ENCODE measurements at regions not wholly inside any gene's neighbourhood (a gene's known extent, or its start where the extent isn't known, plus 50 kb on each side); places are given as distances from the start of the nearest gene placed in this dataset.
"Not testable (repeated sequence)": the region's sequence is repeated elsewhere in the genome, so short reads cannot be mapped to it uniquely, and the experiment has no call there.

- no peak for DNase-seq
These were observed 353.7 kb upstream of the SGO1 start for GRCh38 chr3:20539666-20540065.

DNA sequence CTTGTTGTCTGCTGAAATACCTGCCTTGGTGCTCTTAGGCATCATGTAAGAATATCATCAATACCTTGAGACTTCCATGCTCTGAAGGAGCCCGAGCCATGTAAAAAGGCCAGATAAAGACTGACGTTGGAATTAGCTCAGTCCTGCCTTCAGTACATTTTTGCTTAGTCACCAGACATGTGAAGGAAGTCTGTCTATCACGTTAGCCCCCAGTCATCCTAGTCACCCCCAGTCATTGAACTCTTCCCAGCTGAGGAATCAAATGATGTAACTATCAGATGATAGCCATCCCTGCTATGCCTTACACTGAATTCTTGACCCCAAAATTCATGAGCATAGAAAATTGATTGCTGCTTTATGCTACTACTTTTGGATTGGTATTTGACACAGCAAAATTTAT, 351.2 kb upstream of the SGO1 start:
- no peak for DNase-seq

DNA sequence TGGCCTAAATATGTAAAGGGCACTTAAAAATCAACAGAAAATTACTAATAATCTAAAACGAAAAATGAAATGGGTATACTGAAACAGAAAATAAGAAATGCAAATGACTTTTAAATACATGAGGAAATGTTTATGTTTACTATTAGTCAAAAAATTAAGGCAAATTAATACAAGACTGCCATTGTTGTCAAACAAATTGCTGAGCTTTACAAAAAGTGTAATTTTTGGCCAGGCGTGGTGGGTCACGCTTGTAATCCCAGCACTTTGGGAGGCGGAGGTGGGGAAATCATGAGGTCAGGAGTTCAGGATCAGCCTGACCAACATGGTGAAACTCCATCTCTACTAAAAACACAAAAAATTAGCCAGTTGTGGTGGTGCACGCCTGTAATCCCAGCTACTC, 343.9 kb upstream of the SGO1 start:
- no peak for DNase-seq

DNA sequence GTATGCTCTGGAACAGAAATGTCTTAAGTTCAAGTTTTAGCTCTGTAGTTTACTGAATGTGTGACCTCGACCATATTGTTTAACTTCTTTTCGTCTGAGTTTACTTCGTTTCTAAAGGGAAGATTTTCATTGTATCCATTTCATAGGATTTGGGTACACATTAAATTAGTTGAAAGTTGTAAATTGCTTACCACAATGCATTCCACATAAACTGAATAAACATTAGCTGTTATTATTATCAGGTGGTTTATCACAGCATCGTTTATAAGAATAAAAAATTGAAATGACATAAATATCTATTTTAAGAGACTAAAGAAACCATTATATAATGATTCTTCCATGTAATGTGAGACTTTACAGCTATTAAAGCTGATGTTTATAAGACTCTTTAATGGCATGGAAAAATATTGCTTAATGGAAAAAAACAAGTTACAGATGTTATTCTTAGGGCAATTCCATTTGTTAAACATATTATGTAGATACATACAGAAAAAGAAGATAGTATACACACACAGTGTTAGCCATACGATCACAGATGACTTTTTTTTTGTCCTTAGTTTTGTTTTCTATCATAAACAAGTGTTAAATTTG, 342.3 kb upstream of the SGO1 start:
- no peak for DNase-seq

DNA sequence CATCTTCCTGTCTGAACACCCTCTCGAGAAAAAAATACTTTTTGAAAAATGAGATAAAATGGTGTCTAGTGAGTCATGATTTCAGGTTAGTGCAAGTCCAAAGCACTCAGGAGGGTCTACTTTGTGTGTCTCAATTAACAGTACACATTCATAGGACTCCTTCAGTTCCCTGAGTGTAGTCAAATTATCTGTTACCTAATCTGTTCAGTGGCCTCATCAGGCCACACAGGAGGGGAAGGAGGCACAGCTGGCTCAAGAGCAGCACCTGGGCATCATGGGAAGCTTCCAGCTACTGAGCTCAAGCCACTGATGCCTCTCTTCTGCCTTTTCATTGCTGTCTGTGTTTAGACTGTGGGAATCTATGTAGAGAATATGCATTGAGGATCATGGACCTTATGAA, 341.4 kb upstream of the SGO1 start:
- DNase-seq = no peak

GRCh38 chr3:20524328-20524727, 338.3 kb upstream of the SGO1 start:
- no peak for DNase-seq

GRCh38 chr3:20523293-20523692, 337.3 kb upstream of the SGO1 start:
- DNase-seq = no peak

GRCh38 chr3:20517316-20517715, 331.3 kb upstream of the SGO1 start:
- not testable (repeated sequence) for DNase-seq

GRCh38 chr3:20516311-20516710, 330.3 kb upstream of the SGO1 start:
- no peak for DNase-seq

GRCh38 chr3:20515834-20516233, 329.8 kb upstream of the SGO1 start:
- no peak for DNase-seq

DNA sequence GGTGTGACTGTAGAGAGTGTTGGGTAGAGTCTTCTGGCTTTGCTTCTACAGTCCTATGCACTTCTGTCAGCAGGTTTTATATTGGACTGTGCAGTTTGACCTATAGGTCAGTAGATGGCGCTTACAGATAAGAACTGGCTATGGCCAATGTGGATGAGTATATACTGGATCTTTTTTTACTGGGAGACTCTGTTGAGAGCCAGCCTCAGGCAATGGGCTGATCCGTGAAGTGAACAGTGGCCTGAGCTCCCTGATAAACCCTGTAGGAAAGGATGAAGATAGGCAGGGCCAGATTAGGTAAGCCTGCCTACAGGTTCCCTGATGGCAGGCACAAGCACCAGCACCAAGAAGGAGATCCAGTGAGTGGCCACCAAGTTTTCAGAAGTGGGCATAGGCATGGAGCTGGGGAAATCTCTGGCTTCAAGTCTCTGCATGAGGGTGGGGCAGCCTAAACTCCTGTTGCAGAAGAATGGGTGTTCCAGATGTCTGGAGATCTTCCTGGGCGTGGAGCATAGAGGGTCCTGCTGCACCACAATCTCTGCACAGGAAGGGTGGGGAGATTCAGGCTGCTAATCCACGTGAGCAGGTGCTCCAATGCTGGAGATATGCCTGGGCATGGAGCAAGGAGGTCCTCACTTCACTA, 326.0 kb upstream of the SGO1 start:
- DNase-seq = peak; percentile 75

GRCh38 chr3:20510396-20510795, 324.4 kb upstream of the SGO1 start:
- DNase-seq = no peak

GRCh38 chr3:20503394-20504082, 317.5 kb upstream of the SGO1 start:
- no peak for DNase-seq

GRCh38 chr3:20490996-20491395, 305.0 kb upstream of the SGO1 start:
- DNase-seq = no peak

DNA sequence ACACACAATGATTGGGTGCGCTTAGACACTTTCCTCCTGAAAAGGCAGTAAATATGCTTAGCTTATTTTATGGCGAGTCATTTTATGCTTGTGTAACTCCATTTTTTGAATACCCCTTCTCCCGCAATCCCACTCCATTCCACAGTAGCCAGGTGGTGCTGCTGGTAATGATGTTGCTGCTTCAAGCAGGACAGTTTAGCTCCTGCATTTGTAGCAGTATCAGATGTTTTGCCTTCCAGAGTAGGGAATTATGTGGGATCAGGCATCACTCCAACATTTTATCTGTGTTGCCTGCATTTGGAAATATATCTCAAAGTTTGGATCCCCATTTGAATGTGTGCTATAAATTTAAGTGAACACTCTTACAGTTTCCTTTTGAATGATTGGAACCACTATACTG, 302.1 kb upstream of the SGO1 start:
- DNase-seq = no peak

DNA sequence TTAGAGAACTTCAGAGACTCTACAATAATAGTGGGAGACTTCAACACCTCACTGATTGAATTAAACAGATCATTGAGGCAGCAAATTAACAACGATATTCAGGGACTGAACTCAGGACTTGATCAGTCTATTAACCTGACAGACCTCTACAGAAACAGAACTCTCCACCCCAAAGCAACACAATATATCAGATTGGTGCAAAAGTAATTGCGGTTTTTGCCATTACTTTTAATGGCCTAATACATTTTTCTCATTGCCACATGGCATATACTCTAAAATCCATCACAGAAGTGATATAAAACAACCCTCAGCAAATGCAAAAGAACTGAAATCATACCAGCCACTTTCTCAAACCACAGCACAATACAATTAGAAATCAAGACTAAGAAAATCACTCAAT, 298.1 kb upstream of the SGO1 start:
- no peak for DNase-seq

GRCh38 chr3:20482350-20482749, 296.3 kb upstream of the SGO1 start:
- no peak for DNase-seq

- no peak for DNase-seq
These were observed 294.9 kb upstream of the SGO1 start for GRCh38 chr3:20480786-20481365.

DNA sequence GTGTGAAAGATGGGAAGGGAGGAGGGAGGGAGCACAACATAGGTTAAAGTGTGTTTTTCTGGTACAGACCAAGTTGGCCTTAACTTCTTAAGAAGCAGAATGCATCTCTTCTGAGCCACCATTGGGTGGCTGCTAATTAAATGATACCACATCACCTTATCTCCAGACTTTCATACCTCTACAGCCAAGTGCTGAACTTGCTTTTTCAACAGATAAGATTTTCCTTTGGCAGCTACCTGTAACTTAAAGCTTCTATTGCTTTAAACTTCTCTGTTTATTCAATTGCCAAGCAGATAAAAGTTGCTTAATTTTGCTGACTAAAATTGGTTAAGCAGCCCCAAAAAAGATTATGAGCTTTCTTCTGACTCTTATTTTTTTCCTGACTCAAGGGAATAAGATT, 292.4 kb upstream of the SGO1 start:
- no peak for DNase-seq

DNA sequence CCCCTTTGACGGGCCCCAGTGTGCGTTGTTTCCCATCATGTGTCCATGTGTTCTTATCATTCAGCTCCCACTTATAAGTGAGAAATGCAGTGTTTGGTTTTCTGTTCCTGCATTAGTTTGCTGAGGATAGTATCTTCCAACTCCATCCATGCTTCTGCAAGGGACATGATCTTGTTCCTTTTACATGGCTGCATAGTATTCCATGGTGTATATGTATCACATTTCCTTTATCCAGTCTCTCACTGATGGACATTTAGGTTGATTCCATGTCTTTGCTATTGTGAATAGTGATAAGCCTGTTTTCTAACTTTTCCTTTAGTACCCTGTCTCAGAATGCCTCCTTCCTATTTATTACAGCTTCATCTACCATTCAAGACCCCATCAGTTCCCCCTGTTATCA, 278.2 kb upstream of the SGO1 start:
- not testable (repeated sequence) for DNase-seq

- DNase-seq = no peak
These were observed 276.7 kb upstream of the SGO1 start for GRCh38 chr3:20462723-20463122.

DNA sequence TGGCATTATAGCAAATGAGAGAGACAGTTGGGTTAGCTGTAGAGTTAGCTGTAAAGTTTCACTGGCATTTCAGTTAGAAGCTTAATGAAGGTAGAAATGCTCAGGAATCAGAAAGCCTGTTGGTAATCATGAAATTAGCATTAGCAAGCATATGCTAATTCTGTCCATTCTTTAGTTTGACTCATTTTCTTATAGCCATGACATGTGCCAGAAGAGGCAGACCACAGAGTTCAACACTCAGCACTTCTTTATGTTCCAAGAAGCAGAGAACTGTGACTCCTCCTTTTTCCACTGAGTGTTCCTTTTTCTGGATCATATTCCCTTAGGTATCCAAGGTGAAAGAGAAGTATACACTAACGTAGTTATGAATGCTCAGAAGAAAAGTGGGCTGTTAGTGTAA, 276.2 kb upstream of the SGO1 start:
- no peak for DNase-seq

- no peak for DNase-seq
These were observed 273.1 kb upstream of the SGO1 start for GRCh38 chr3:20458994-20459716.

GRCh38 chr3:20456511-20456910, 270.5 kb upstream of the SGO1 start:
- no peak for DNase-seq
